ENCODE measurements at regions not wholly inside any gene's neighbourhood (a gene's known extent, or its start where the extent isn't known, plus 50 kb on each side); places are given as distances from the start of the nearest gene placed in this dataset.

GRCh38 chr15:79160211-79160610 lies 69.6 kb upstream of the RASGRF1 start:
- H3K27me3 Mint-ChIP-seq (ENCODE audit: insufficient read depth): peaks cover 7% of the 10 kb centered on the region
- no peak overlapping the region for H3K27ac Mint-ChIP-seq
- no peaks in the 10 kb centered on the region for H3K9me3 Mint-ChIP-seq
- peaks cover 5% of the 10 kb centered on the region for H3K27me3 ChIP-seq (ENCODE audit: control insufficient read depth, insufficient read depth, low read length, poor library complexity, severe bottlenecking)
- WGBS, 2 experiments (ENCODE audit: insufficient coverage in 1 of 2, insufficient read length in 1 of 2): 87% methylated on average over 2 of the region's 2 CpGs; no CpG with 5 or more reads in 1 of the 2 experiments
- no peaks in the 10 kb centered on the region for H3K36me3 Mint-ChIP-seq (ENCODE audit: low read depth)
- no peaks in the 10 kb centered on the region for H3K36me3 ChIP-seq (ENCODE audit: control insufficient read depth, insufficient read depth, low read length)
- H3K4me3 Mint-ChIP-seq: no peak overlapping the region
- no peak for TF ChIP-seq CTCF (conservative IDR thresholded peaks at IDR 0.05)
- H3K4me1 ChIP-seq (ENCODE audit: control insufficient read depth, insufficient read depth, low read length): peaks cover 4% of the 10 kb centered on the region
- no peak overlapping the region for H3K27ac ChIP-seq (ENCODE audit: low read depth, low read length)
- H3K9ac ChIP-seq (ENCODE audit: extremely low read depth, low read length, poor library complexity, severe bottlenecking): no peak overlapping the region
- H3K4me1 Mint-ChIP-seq: peaks cover 10% of the 10 kb centered on the region
- no peaks in the 10 kb centered on the region for H3K9me3 ChIP-seq (ENCODE audit: control insufficient read depth, low read length)
- DNase-seq: no peak
- H3K4me3 ChIP-seq (ENCODE audit: low read length): no peak overlapping the region

GRCh38 chr15:79157631-79158592 lies 67.3 kb upstream of the RASGRF1 start:
- no peaks in the 10 kb centered on the region for H3K36me3 ChIP-seq (ENCODE audit: control insufficient read depth, insufficient read depth, low read length)
- no peak overlapping the region for H3K9ac ChIP-seq (ENCODE audit: extremely low read depth, low read length, poor library complexity, severe bottlenecking)
- H3K27ac Mint-ChIP-seq: no peak overlapping the region
- H3K4me1 Mint-ChIP-seq: peaks cover 15% of the 10 kb centered on the region
- no peak overlapping the region for H3K4me3 Mint-ChIP-seq
- H3K9me3 ChIP-seq (ENCODE audit: control insufficient read depth, low read length): no peaks in the 10 kb centered on the region
- peaks cover 4% of the 10 kb centered on the region for H3K4me1 ChIP-seq (ENCODE audit: control insufficient read depth, insufficient read depth, low read length)
- H3K9me3 Mint-ChIP-seq: no peaks in the 10 kb centered on the region
- peaks cover 6% of the 10 kb centered on the region for H3K27me3 Mint-ChIP-seq (ENCODE audit: insufficient read depth)
- no peak overlapping the region for H3K4me3 ChIP-seq (ENCODE audit: low read length)
- no peak overlapping the region for H3K27ac ChIP-seq (ENCODE audit: low read depth, low read length)
- no peak for DNase-seq
- peaks cover 4% of the 10 kb centered on the region for H3K27me3 ChIP-seq (ENCODE audit: control insufficient read depth, insufficient read depth, low read length, poor library complexity, severe bottlenecking)
- no peaks in the 10 kb centered on the region for H3K36me3 Mint-ChIP-seq (ENCODE audit: low read depth)
- TF ChIP-seq CTCF (conservative IDR thresholded peaks at IDR 0.05): no peak
- 84 to 88% methylated on average over 7 to 13 of the region's 13 CpGs for WGBS, 2 experiments (ENCODE audit: insufficient coverage in 1 of 2, insufficient read length in 1 of 2)

- no peaks in the 10 kb centered on the region for H3K9me3 Mint-ChIP-seq
- no peak overlapping the region for H3K4me3 Mint-ChIP-seq
- peaks cover 4% of the 10 kb centered on the region for H3K4me1 ChIP-seq (ENCODE audit: control insufficient read depth, insufficient read depth, low read length)
- no peak for TF ChIP-seq CTCF (conservative IDR thresholded peaks at IDR 0.05)
- no peak overlapping the region for H3K27ac Mint-ChIP-seq
- no peak overlapping the region for H3K4me3 ChIP-seq (ENCODE audit: low read length)
- no peak overlapping the region for H3K9ac ChIP-seq (ENCODE audit: extremely low read depth, low read length, poor library complexity, severe bottlenecking)
- WGBS, 2 experiments (ENCODE audit: insufficient coverage in 1 of 2, insufficient read length in 1 of 2): 84% methylated on average over 3 to 7 of the region's 7 CpGs
- no peaks in the 10 kb centered on the region for H3K9me3 ChIP-seq (ENCODE audit: control insufficient read depth, low read length)
- no peaks in the 10 kb centered on the region for H3K27me3 ChIP-seq (ENCODE audit: control insufficient read depth, insufficient read depth, low read length, poor library complexity, severe bottlenecking)
- no peak overlapping the region for H3K27ac ChIP-seq (ENCODE audit: low read depth, low read length)
- H3K4me1 Mint-ChIP-seq: peaks cover 15% of the 10 kb centered on the region
- peaks cover 6% of the 10 kb centered on the region for H3K27me3 Mint-ChIP-seq (ENCODE audit: insufficient read depth)
- no peaks in the 10 kb centered on the region for H3K36me3 Mint-ChIP-seq (ENCODE audit: low read depth)
- no peaks in the 10 kb centered on the region for H3K36me3 ChIP-seq (ENCODE audit: control insufficient read depth, insufficient read depth, low read length)
- no peak for DNase-seq
Observed at GRCh38 chr15:79156704-79157375, 66.3 kb upstream of the RASGRF1 start.

Data from endodermal cell (in vitro differentiated cells).